K562 (cell line): ENCODE measurements at regions not wholly inside any gene's neighbourhood (a gene's known extent, or its start where the extent isn't known, plus 50 kb on each side); places are given as distances from the start of the nearest gene placed in this dataset.
A peak's percentile ranks its signal among the peaks of the same experiment; 100 is the strongest.

ENCODE experiments used
- ARID1B ChIP-seq: fragments of 450-650 bp; IDR thresholded peaks from 2 replicates; pipeline ENCODE4 v1.6.1; 2016; ENCODE audit warnings: antibody characterized with exemption, mild to moderate bottlenecking, inconsistent platforms
- ATF3 ChIP-seq, 2 experiments: fragments of 450-650 bp in 1 of 2; sonication (generic) in 1 of 2; formaldehyde crosslinking in 1 of 2; IDR thresholded peaks in 1 of 2; conservative IDR thresholded peaks in 1 of 2; 2 replicates each; pipeline versions ENCODE4 v1.6.1 to v1.8.1; 2016 to 2023; ENCODE audit warnings: mild to moderate bottlenecking in 2 of 2, moderate library complexity in 2 of 2, inconsistent platforms in 1 of 2, missing genetic modification reagents in 1 of 2
- CBFA2T2 ChIP-seq: fragments of 450-650 bp; conservative IDR thresholded peaks from 2 replicates; pipeline ENCODE4 v1.6.1; 2017; ENCODE audit warnings: mild to moderate bottlenecking
- CTBP1 ChIP-seq: fragments of 450-650 bp; IDR thresholded peaks from 2 replicates; pipeline ENCODE4 v1.6.1; 2016; ENCODE audit warnings: borderline replicate concordance
- EHMT2 ChIP-seq: fragments of 450-650 bp; IDR thresholded peaks from 2 replicates; pipeline ENCODE4 v1.6.1; 2018; ENCODE audit warnings: antibody characterized with exemption
- ELK1 ChIP-seq: sonication (generic); formaldehyde crosslinking; IDR thresholded peaks from 2 replicates; pipeline ENCODE4 v1.8.1; 2022; ENCODE audit warnings: missing genetic modification reagents
- ESRRA ChIP-seq: fragments of 450-650 bp; IDR thresholded peaks from 2 replicates; pipeline ENCODE4 v1.6.1; 2014; ENCODE audit warnings: low read depth, mild to moderate bottlenecking, moderate library complexity, borderline replicate concordance
- FOS ChIP-seq: IDR thresholded peaks from 3 replicates; pipeline ENCODE4 v1.6.1; 2011; ENCODE audit not compliant: insufficient read length; ENCODE audit errors: extremely low read depth
- GABPB1 ChIP-seq: sonication (generic); formaldehyde crosslinking; IDR thresholded peaks from 2 replicates; pipeline ENCODE4 v1.8.0; 2022; ENCODE audit warnings: mild to moderate bottlenecking, missing genetic modification reagents
- GMEB1 ChIP-seq: fragments of 250-450 bp; sonication (Bioruptor Pico); IDR thresholded peaks from 2 replicates; pipeline ENCODE4 v1.4.0; 2020; ENCODE audit warnings: mild to moderate bottlenecking
- HDAC2 ChIP-seq: fragments of 450-650 bp; IDR thresholded peaks from 2 replicates; pipeline ENCODE4 v1.6.1; 2016; ENCODE audit warnings: mild to moderate bottlenecking
- HIVEP1 ChIP-seq: fragments of 250-450 bp; sonication (Bioruptor Pico); IDR thresholded peaks from 2 replicates; pipeline ENCODE4 v1.4.0; 2020; ENCODE audit warnings: mild to moderate bottlenecking
- IRF1 ChIP-seq: sonication (generic); formaldehyde crosslinking; IDR thresholded peaks from 2 replicates; pipeline ENCODE4 v1.8.0; 2022; ENCODE audit warnings: missing genetic modification reagents, mild to moderate bottlenecking, borderline replicate concordance
- JUND ChIP-seq, 2 experiments: IDR thresholded peaks; 2 replicates in 1 of 2; 3 replicates in 1 of 2; pipeline ENCODE4 v1.6.1; 2011; ENCODE audit warnings: borderline replicate concordance in 2 of 2, low read depth in 2 of 2, low read length in 2 of 2, improper control_type of control experiment in 1 of 2, missing biosample characterization in 1 of 2, missing genetic modification characterization in 1 of 2, missing genetic modification reagents in 1 of 2
- NFE2 ChIP-seq: IDR thresholded peaks from 2 replicates; pipeline ENCODE4 v1.6.1; 2014; ENCODE audit warnings: antibody characterized with exemption, low read depth
- NFRKB ChIP-seq: fragments of 450-650 bp; IDR thresholded peaks from 2 replicates; pipeline ENCODE4 v1.6.1; 2016; ENCODE audit warnings: low read depth
- RBFOX2 ChIP-seq: fragments of 200-400 bp; formaldehyde crosslinking; IDR thresholded peaks from 2 replicates; pipeline ENCODE4 v1.6.1; 2017; ENCODE audit warnings: low read depth, mild to moderate bottlenecking, low read length, moderate library complexity
- RCOR1 ChIP-seq, 2 experiments: IDR thresholded peaks; 2 replicates each; pipeline ENCODE4 v1.6.1; 2012; ENCODE audit warnings: low read depth in 2 of 2, low read length in 2 of 2, borderline replicate concordance in 1 of 2, improper control_type of control experiment in 1 of 2
- SAFB2 ChIP-seq: fragments of 200-400 bp; formaldehyde crosslinking; IDR thresholded peaks from 2 replicates; pipeline ENCODE4 v1.6.1; 2018; ENCODE audit warnings: borderline replicate concordance, low read length, low read depth, moderate library complexity; ENCODE audit not compliant: severe bottlenecking
- SMARCC2 ChIP-seq: fragments of 450-650 bp; IDR thresholded peaks from 2 replicates; pipeline ENCODE4 v1.6.1; 2017; ENCODE audit warnings: antibody characterized with exemption, moderate library complexity, mild to moderate bottlenecking, low read depth
- ZBTB5 ChIP-seq: fragments of 450-650 bp; IDR thresholded peaks from 2 replicates; pipeline ENCODE4 v1.6.1; 2017; ENCODE audit warnings: antibody characterized with exemption
- ZNF12 ChIP-seq: sonication (generic); formaldehyde crosslinking; IDR thresholded peaks from 2 replicates; pipeline ENCODE4 v1.4.0; 2020; ENCODE audit warnings: mild to moderate bottlenecking, missing genetic modification reagents
- ZNF217 ChIP-seq: sonication (generic); formaldehyde crosslinking; IDR thresholded peaks from 2 replicates; pipeline ENCODE4 v1.8.0; 2022; ENCODE audit warnings: mild to moderate bottlenecking, missing genetic modification reagents
- ZNF764 ChIP-seq: fragments of 250-450 bp; sonication (Bioruptor Pico); IDR thresholded peaks from 2 replicates; pipeline ENCODE4 v1.4.0; 2020; ENCODE audit warnings: low read depth, mild to moderate bottlenecking, moderate library complexity

GRCh38 chr4:82097504-82097903 is 276.3 kb downstream of the HNRNPD start (continued):
- TF ChIP-seq IRF1 (no peak), GABPB1 (CRISPR knock-in tag) (no peak), SAFB2 (no peak), RBFOX2 (no peak), SMARCC2 (no peak), CTBP1 (0 out of 2 replicates have a peak, but pooled peaks have one; percentile 21), EHMT2 (no peak), ESRRA (peak; percentile 79), RCOR1 (IDR thresholded peaks at IDR 0.05; ENCODE audit: borderline replicate concordance in 1 of 2, low read depth in 2 of 2, low read length in 2 of 2) (peak in 1 of 2 experiments; percentile 11; a peak in 1 of 4 replicates), ELK1 (CRISPR knock-in tag) (no peak), NFE2 (no peak), NFRKB (no peak), FOS (no peak), CBFA2T2 (no peak), ZBTB5 (no peak), ARID1B (peak; percentile 7; the same call in 1 of the 2 replicates), HIVEP1 (CRISPR knock-in tag) (no peak), JUND (IDR thresholded peaks at IDR 0.05; ENCODE audit: borderline replicate concordance, low read depth, low read length) (0 out of 2 replicates have a peak, but pooled peaks have one; percentile 3), JUND (tag; IDR thresholded peaks at IDR 0.05; ENCODE audit: borderline replicate concordance, low read depth, low read length) (no peak), ZNF12 (no peak), ZNF764 (no peak), HDAC2 (no peak), ZNF217 (no peak), ATF3 (IDR thresholded peaks at IDR 0.05) (peak; percentile 33; the same call in 1 of the 2 replicates), ATF3 (CRISPR knock-in tag; conservative IDR thresholded peaks at IDR 0.05) (no peak), GMEB1 (CRISPR knock-in tag) (no peak)
